Skeletal muscle satellite cell (primary cell): ENCODE measurements at regions not wholly inside any gene's neighbourhood (a gene's known extent, or its start where the extent isn't known, plus 50 kb on each side); places are given as distances from the start of the nearest gene placed in this dataset. TPM values are rescaled to one million over a fixed set of nuclear protein-coding genes. Genes with fewer than 3 reads are reported as not detected.

Source experiments
- H3K27me3 ChIP-seq: 2 replicates; pipeline ENCODE4 v1.7.0; 2013; ENCODE audit warnings: low read length; ENCODE audit not compliant: control insufficient read depth, insufficient read depth
- H3K36me3 ChIP-seq: 2 replicates; pipeline ENCODE4 v1.7.0; 2013; ENCODE audit warnings: mild to moderate bottlenecking, control low read depth, low read length; ENCODE audit not compliant: insufficient read depth
- H3K4me1 ChIP-seq: 2 replicates; pipeline ENCODE4 v1.7.0; 2013; ENCODE audit warnings: low read length; ENCODE audit not compliant: control insufficient read depth, insufficient read depth
- H3K4me2 ChIP-seq: 2 replicates; pipeline ENCODE4 v1.7.0; 2013; ENCODE audit warnings: mild to moderate bottlenecking, low read length
- H3K4me3 ChIP-seq: 2 replicates; pipeline ENCODE4 v1.7.0; 2013; ENCODE audit warnings: low read length
- H3K9ac ChIP-seq: 2 replicates; pipeline ENCODE4 v1.7.0; 2013; ENCODE audit warnings: mild to moderate bottlenecking, low read depth, low read length, moderate library complexity
- H3K9me3 ChIP-seq: replicated peaks from 2 replicates; pipeline ENCODE4 v1.7.0; 2013; ENCODE audit warnings: mild to moderate bottlenecking, control low read depth, low read length
- small RNA-seq: library from RNA; depleted of rRNA; stranded (forward); fragments of <200 nt; gene quantifications from one replicate; pipeline ENCODE3, GENCODE V24; 2012

DNA sequence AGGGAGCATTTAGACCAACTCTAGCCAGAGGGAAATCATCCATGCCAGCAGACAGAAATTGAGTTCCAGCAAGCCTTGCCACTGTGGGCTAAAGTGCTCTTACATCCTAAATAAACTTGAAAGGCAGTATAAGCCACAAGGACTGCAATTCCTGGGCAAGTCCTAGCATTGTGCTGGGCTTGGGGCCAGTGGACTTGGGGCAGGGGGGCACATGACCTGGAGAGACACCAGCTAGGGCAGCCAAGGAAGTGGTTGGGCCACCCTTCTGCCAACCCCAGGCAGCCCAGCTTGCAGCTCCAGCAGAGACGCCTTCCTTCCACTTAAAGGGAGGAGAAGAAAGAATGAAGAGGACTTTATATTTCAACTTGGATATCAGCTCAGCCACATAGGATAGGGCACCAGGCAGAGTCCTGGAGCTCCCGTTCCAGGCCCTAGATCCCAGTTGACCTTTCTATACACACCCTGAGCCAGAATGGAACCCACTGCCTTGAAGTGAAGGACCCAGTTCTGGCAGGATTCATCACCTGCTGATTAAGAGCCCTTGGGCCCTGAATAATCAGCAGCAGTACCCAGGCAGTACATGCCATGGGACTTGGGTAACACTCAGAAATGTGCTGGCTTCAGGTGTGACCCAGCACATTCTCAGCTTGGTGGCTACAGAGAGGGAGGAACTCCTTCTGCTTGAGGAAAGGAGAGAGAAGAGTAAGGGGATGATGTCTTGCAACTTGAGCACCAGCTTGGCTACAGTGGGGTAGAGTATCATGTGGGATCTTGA is 153.0 kb downstream of the GNAI1 start:
- Histone ChIP-seq H3K36me3 (no peaks in the 10 kb centered on the region), H3K9me3 (no peaks in the 10 kb centered on the region), H3K4me1 (peaks cover 10% of the 10 kb centered on the region), H3K9ac (no peak overlapping the region), H3K4me3 (no peak overlapping the region), H3K27me3 (no peaks in the 10 kb centered on the region), H3K4me2 (no peak overlapping the region)

DNA sequence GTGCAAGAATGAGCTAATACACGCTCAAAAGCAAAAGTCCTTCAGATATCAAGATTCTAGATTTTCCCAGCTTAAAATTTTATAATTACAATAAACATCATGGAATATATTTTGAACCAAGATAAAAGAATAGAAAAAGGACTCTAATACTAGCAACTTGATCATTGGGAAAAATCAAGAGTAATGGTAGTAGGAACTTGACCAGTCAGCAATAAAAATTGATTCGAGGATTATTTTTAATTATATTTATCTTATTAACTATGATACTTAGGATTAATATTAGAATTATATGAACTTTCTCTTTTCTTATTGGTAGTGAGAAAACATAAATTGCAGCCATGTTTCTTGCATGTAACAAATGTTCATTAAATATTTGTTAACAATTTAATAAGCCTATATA is 152.0 kb downstream of the GNAI1 start:
- Histone ChIP-seq H3K9ac (no peak overlapping the region), H3K4me1 (peaks cover 10% of the 10 kb centered on the region)

GRCh38 chr7:80284855-80285254 is 150.2 kb downstream of the GNAI1 start:
- H3K4me3 ChIP-seq = no peak overlapping the region
- no peaks in the 10 kb centered on the region for H3K27me3 ChIP-seq
- H3K36me3 ChIP-seq = no peaks in the 10 kb centered on the region
- no peak overlapping the region for H3K4me2 ChIP-seq
- peaks cover 10% of the 10 kb centered on the region for H3K4me1 ChIP-seq
- no peaks in the 10 kb centered on the region for H3K9me3 ChIP-seq
- no peak overlapping the region for H3K9ac ChIP-seq

More for the DNA sequence above, 152.0 kb downstream of the GNAI1 start:
- Histone ChIP-seq H3K4me2 (no peak overlapping the region), H3K9me3 (no peaks in the 10 kb centered on the region), H3K36me3 (no peaks in the 10 kb centered on the region), H3K4me3 (no peak overlapping the region), H3K27me3 (no peaks in the 10 kb centered on the region)

GRCh38 chr7:80279760-80280159 is 145.1 kb downstream of the GNAI1 start:
- Histone ChIP-seq H3K4me2 (no peak overlapping the region), H3K9ac (no peak overlapping the region), H3K9me3 (no peaks in the 10 kb centered on the region), H3K36me3 (no peaks in the 10 kb centered on the region), H3K4me1 (peaks cover 17% of the 10 kb centered on the region), H3K4me3 (no peak overlapping the region), H3K27me3 (no peaks in the 10 kb centered on the region)

DNA sequence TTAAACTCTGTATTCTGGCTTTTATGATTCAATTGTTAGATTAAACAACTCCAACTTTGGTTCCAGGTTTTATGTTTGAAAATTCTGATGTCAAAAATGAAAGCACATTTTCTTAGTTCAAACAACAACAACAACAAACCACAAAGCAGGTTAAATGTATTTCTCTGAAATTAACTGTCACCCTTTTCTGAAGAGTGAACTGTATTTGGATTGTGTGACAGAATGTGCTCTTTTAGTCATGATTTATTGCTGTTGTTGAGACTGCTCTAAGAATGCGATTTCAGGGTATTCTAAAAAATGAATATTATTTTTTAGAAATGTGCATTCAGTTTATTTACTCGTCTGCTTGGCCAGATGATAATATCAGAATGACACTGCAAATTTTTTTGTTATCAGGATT is 144.1 kb downstream of the GNAI1 start:
- Histone ChIP-seq H3K4me1 (peaks cover 14% of the 10 kb centered on the region), H3K27me3 (no peaks in the 10 kb centered on the region), H3K4me3 (no peak overlapping the region), H3K9me3 (no peaks in the 10 kb centered on the region), H3K9ac (no peak overlapping the region), H3K4me2 (no peak overlapping the region), H3K36me3 (no peaks in the 10 kb centered on the region)

DNA sequence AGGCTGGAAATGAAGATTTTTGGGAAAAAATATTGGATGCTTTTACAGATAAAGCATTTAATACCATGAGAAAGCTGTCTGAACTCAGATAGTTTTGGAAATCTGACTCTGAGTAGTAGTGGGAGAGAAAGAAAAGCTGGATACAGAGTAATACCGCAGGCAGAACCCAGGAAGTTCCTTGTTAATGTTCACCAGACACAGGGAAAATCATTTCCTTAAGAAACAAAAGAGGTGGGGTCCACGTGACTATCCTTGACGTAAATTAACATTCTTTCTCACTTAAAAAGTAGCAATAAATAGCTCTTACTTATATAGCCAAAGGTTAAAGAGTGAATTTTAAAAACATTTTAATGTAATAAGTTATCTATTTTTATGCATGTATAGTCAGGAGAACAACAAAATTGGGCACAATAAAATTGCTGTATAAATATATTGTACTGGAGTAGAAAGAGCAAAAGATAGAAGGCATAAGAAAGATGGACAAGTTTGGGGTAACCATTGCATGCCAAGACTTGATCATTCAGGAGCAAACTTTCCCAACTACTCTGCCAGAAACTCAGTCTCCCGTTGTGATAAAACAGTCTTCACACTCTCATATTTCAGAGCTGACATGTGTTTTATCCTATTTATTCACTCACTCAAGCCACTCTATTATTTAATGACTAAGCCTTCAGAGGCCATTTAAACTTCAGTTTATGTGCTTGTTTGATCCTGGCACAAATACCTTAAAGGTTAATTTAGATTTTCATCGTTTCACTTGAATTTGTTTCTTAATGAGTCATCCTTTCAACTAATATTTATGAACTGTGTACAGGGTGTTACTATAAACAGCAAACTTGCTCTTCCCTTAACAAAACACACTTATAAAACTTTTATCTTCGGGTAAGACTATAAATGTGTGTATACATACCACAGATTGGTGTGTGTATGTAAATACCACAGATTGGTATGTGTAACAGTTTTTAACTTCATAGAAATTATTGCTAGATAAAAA is 143.1 kb downstream of the GNAI1 start:
- Histone ChIP-seq H3K9ac (no peak overlapping the region), H3K4me2 (no peak overlapping the region), H3K4me1 (peaks cover 14% of the 10 kb centered on the region)

More for the DNA sequence above, 143.1 kb downstream of the GNAI1 start:
- H3K4me3 ChIP-seq = no peak overlapping the region
- H3K27me3 ChIP-seq = no peaks in the 10 kb centered on the region
- no peaks in the 10 kb centered on the region for H3K9me3 ChIP-seq
- H3K36me3 ChIP-seq = no peaks in the 10 kb centered on the region

Small RNAs in the stretch of these regions (small RNA-seq; reads per million reads assigned to genes)
- not detected for gene RN7SL35P
- gene SNRPBP1 = not detected
